ENCODE measurements at regions not wholly inside any gene's neighbourhood (a gene's known extent, or its start where the extent isn't known, plus 50 kb on each side); places are given as distances from the start of the nearest gene placed in this dataset.
A peak's percentile ranks its signal among the peaks of the same experiment; 100 is the strongest.
"Not testable (repeated sequence)": the region's sequence is repeated elsewhere in the genome, so short reads cannot be mapped to it uniquely, and the experiment has no call there.

DNA sequence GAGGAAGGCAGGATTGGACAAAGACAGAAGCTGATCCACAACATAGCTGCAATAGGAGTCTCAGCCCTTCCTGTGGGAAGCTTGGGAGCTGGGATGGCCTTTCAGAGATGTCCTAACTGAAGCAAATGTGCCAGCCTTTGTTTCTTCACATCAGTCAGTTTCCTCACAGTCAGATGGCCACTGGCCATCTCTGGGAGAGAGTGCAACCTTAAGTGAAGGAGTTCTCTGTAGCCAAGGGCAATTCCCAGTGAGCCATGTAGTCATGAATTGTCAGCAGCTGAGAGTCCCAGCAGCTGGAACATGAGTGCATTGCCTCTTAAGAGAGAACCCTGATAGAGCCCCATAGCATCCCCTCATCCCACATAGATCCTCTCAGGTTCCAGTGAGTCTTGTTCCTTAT, 89.1 kb upstream of the LIFR start:
- no peak for DNase-seq

- DNase-seq: no peak
Measured at GRCh38 chr5:38648703-38649291, 92.4 kb upstream of the LIFR start.

DNA sequence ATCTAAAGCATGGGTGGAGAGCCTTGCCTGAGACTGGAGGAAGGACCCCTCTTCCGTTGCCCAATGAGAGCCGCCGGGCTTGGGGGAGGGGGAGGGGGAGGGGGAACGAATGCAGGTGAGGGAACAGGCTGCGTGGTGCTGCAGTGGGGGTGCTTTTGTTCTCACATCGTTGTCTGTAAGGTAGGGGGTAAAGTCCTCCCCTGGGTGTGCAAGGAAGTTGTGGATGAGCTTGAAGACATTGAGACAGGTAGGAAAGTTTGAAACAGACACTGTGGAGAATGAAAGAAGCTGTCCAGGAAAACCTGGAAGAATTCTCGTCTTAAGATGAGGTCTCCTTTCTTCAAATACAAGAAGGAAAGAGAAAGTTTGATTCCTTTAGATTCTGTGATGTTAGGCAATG, 94.1 kb upstream of the LIFR start:
- no peak for DNase-seq

DNA sequence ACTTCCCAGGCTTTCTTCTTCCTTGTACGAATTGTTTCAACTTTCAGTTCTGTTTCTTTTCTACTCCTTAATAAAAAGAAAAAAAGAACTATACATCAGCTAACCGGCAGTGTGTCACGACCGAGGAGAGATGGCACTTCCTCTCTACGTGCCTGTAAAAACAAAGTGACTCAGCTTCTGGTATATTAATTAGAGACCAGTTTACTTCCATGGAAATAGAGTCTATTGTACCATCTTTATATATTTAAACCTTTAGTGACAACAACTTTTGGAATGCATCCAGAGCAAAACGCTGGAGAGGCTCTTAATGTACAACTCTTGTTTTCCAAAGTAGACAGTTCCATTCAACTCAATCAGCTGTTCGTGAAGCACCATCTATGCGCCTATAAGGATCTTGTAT, 94.5 kb upstream of the LIFR start:
- DNase-seq: no peak

GRCh38 chr5:38651806-38652205, 95.4 kb upstream of the LIFR start:
- no peak for DNase-seq

DNA sequence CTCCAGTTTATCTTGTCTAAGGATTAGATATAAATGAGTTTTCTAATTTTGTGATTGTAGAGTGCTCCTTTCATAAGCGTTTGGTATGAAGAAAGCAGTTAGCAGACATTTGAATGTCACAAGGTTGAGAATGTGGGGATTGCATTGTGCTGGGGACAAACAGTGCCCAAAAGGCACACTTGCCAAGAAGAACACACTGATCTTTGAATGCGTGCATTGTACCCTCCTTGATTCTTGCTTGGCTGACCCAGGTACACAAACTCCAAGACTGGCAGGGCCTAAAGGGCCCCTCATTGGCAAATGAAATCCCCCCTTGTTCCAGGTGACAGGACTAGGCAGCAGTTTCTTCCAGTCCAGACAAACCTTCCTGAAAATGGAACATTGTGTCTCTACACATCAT, 96.9 kb upstream of the LIFR start:
- no peak for DNase-seq

DNA sequence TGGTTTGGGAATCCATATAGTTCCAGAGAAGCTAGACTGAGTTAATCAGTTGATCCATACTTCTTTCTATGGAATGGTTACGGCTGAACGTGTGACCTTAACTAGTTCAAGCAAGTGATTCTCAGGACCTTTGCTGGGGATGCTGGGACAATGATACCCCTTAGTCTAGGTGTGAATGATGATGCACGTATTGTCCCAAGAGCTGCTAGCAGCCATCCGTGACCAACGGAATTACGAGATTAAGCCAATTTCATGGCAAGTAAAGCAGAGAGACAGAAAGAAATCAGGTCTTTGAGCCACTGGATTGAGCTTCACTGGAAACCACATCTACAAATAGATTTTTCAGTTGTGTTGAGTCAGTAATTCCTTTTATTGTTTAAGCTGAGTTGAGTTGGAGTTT, 99.2 kb upstream of the LIFR start:
- no peak for DNase-seq

DNA sequence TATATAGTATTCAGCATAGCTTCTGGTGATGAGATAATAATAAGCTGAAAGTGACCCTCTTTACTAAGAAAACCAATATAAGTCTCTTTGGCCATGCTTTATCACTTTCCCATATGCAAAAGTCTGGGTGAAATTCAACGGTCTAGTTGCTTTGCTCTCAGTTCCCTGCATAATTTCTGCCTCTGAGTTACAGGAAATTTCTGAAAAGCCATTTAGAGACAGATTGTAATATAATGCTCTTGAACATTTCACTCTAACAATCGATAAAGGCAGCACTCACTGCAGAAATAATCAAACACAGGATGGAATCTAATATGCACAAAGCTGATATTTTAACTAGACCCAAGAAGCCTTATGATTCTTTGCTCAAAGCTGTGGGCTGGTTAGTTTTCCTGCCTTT, 100.1 kb upstream of the LIFR start:
- no peak for DNase-seq

DNA sequence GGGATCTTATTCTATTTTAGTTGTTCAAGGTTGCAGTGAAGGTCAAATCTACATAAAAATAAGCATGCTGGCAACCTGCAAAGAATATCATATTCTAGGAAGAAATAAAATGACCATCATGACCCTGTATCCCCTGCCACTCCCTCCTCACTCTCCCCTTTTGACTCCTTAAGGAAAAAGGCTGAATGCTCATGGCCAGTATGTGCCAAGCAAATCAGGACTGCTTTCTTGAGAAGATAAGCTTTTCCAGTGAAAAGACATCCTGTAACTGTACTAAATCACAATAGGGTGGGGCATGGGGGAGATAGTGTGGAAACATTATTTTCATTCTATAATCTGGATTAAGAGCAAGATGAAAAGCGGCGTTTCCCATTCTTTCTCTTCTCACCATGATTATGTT, 100.6 kb upstream of the LIFR start:
- DNase-seq: no peak

- peak; percentile 98 to 99 for DNase-seq
Measured at GRCh38 chr5:38660194-38660668, 103.8 kb upstream of the LIFR start.

GRCh38 chr5:38662090-38662489, 105.6 kb upstream of the LIFR start:
- no peak for DNase-seq

DNA sequence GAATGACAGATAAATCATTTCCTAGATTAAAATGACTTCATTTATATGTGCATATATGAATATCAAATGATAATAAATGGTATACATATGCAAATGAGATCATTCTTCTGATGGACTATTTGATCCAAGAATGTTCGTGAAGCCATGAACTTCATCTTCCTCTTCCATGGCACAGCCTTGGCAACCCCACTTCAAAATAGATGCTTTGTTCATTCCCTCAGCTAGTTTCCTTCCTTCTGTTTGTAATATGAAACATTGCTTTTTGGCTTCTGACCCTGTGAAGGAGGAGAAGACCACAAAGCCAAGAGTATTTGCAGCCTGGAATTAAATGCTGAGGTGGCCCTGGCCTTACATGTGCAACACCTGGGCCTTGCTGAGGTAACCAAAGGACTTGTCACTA, 106.8 kb upstream of the LIFR start:
- no peak for DNase-seq

DNA sequence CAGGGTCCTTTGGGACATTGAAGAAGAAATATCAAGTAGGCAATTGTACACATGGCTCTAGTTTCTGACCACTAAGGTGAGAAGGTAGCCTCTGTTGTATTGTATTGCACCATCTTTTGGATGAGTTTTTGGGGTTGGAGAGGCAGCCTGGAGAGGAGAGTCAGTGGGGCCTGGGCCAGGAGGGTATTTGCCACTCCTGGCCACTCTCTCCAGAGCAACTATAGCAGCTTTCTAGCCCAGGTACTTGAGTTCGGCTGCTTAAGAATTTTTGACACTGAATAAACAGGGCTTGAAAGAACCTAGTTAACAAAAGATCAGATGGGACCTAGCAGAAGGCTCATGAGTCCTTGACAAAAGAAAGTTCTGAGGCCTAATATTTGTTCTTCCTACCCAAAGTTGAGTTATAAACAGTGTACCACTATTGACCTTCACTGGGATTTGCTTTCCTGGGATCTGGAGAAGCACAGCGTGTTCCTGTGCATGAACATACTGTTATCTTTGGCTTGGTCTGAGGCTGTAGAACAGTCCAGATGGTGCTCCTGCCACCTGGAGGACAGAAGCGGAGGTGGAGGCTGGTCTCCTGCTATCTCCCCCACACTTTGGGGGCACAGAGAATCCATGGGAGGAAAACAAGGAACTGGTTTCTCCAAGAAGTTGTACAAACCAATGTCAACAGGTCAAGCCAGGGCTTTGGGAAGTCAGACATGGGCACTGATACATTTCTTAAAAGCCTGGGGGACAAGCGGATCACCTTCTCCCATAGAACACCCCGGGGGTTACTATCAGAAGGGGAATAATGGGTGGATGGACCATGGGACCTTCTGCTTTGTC, 110.4 kb upstream of the LIFR start:
- DNase-seq: peak in 1 of 2 experiments; percentile 2

DNA sequence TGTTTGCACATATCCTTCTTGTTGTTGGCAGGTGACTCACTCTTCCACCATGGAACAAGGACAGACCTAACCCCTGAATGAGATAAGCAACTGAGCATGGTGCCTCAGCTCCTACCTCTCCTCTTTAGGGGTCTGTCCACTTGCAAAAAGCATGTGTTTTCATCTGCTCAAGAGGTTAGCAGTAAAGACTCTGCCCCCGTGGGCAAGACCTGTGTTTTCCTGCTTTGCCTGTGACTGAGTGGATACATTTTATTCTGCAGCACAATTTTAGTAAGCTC, 111.0 kb upstream of the LIFR start:
- DNase-seq: no peak

- DNase-seq: no peak
Measured at GRCh38 chr5:38669361-38669880, 113.0 kb upstream of the LIFR start.

GRCh38 chr5:38670066-38670465, 113.6 kb upstream of the LIFR start:
- DNase-seq: no peak

GRCh38 chr5:38670878-38671277, 114.4 kb upstream of the LIFR start:
- DNase-seq: no peak

GRCh38 chr5:38672059-38672788, 115.8 kb upstream of the LIFR start:
- no peak for DNase-seq

GRCh38 chr5:38673671-38674071, 117.2 kb upstream of the LIFR start:
- no peak for DNase-seq

GRCh38 chr5:38675443-38675842, 119.0 kb upstream of the LIFR start:
- no peak for DNase-seq

- DNase-seq: no peak
Measured at GRCh38 chr5:38677636-38678035, 121.2 kb upstream of the LIFR start.

- no peak for DNase-seq
Measured at GRCh38 chr5:38678076-38678475, 121.6 kb upstream of the LIFR start.

- DNase-seq: not testable (repeated sequence)
Measured at GRCh38 chr5:38678697-38679096, 122.3 kb upstream of the LIFR start.
